H1 (cell line): ENCODE measurements at regions not wholly inside any gene's neighbourhood (a gene's known extent, or its start where the extent isn't known, plus 50 kb on each side); places are given as distances from the start of the nearest gene placed in this dataset.

Experiments used
- CTCF ChIA-PET: fragments of 300-600 bp; sonication (Branson Sonifier 250); formaldehyde crosslinking; loops from one replicate; lab custom pipeline; 2021; ENCODE audit not compliant: partially characterized antibody; lab: Charles Lee
- POLR2A ChIA-PET: fragments of 300-600 bp; sonication (Branson Sonifier 250); formaldehyde crosslinking; loops from one replicate; lab custom pipeline; 2021; ENCODE audit warnings: inconsistent platforms; ENCODE audit not compliant: partially characterized antibody; lab: Charles Lee
- DNase-seq, 2 experiments: peaks; one replicate each; pipeline versions ENCODE4 v3.0.0 to v3.0.0-alpha.2; 2010 to 2022; ENCODE audit warnings: low spot score in 2 of 2, low read depth in 1 of 2, mixed read lengths in 1 of 2
- FAIRE-seq: peaks from 2 replicates; lab custom pipeline; 2011; peaks lifted over from hg19 to GRCh38; lab: Jason Lieb, UNC
- H2AFZ ChIP-seq: 2 replicates; pipeline ENCODE4 v1.8.1; 2012; ENCODE audit warnings: low read length, inconsistent platforms
- H2AK5ac ChIP-seq: 2 replicates; pipeline ENCODE4 v1.6.1; 2013; ENCODE audit warnings: low read depth, low read length
- H2BK120ac ChIP-seq: replicated peaks from 2 replicates; pipeline ENCODE3; 2013; ENCODE audit warnings: low read depth, low read length, inconsistent platforms
- H2BK12ac ChIP-seq: 2 replicates; pipeline ENCODE4 v1.6.1; 2013; ENCODE audit warnings: low read depth, low read length
- H2BK15ac ChIP-seq: 2 replicates; pipeline ENCODE4 v1.6.1; 2013; ENCODE audit warnings: low read length
- H2BK20ac ChIP-seq: 2 replicates; pipeline ENCODE4 v1.6.1; 2013; ENCODE audit warnings: low read length
- H2BK5ac ChIP-seq: 2 replicates; pipeline ENCODE4 v1.6.1; 2013; ENCODE audit warnings: low read depth, low read length
- H3K14ac ChIP-seq: 2 replicates; pipeline ENCODE4 v1.6.1; 2013; ENCODE audit warnings: inconsistent platforms; ENCODE audit not compliant: insufficient read length
- H3K18ac ChIP-seq: 2 replicates; pipeline ENCODE4 v1.6.1; 2013; ENCODE audit warnings: low read length; ENCODE audit errors: extremely low read depth
- H3K23ac ChIP-seq: 2 replicates; pipeline ENCODE4 v1.6.1; 2013; ENCODE audit warnings: inconsistent platforms; ENCODE audit not compliant: insufficient read length
- H3K23me2 ChIP-seq: 2 replicates; pipeline ENCODE4 v1.6.1; 2013; ENCODE audit warnings: low read depth, low read length
- H3K27ac ChIP-seq: 2 replicates; pipeline ENCODE4 v1.6.1; 2011; ENCODE audit warnings: low read depth, low read length, inconsistent platforms
- H3K27me3 ChIP-seq, 4 experiments: replicated peaks in 1 of 4; 1 replicate in 1 of 4; 2 replicates in 3 of 4; pipeline versions ENCODE4 v1.6.1 to v1.8.1; 2011 to 2013; ENCODE audit warnings: low read length in 3 of 4, mild to moderate bottlenecking in 3 of 4, inconsistent platforms in 2 of 4, mixed read lengths in 2 of 4, moderate library complexity in 1 of 4; ENCODE audit not compliant: control insufficient read depth in 3 of 4, insufficient read depth in 3 of 4; ENCODE audit errors: extremely low read depth in 1 of 4
- H3K36me3 ChIP-seq, 4 experiments: 2 replicates each; pipeline versions ENCODE4 v1.6.1 to v1.8.1; 2011 to 2013; ENCODE audit warnings: mild to moderate bottlenecking in 4 of 4, low read length in 3 of 4, moderate library complexity in 2 of 4, control low read depth in 1 of 4, inconsistent platforms in 1 of 4; ENCODE audit not compliant: insufficient read depth in 4 of 4, control insufficient read depth in 2 of 4
- H3K4ac ChIP-seq: replicated peaks from 2 replicates; pipeline ENCODE3; 2013; ENCODE audit warnings: low read length, low read depth, mixed read lengths, inconsistent platforms; ENCODE audit not compliant: insufficient read length
- H3K4me1 ChIP-seq, 4 experiments: replicated peaks in 1 of 4; 1 replicate in 1 of 4; 2 replicates in 3 of 4; pipeline versions ENCODE4 v1.6.1 to v1.8.1; 2011 to 2013; ENCODE audit warnings: low read length in 3 of 4, inconsistent platforms in 2 of 4, mixed read lengths in 1 of 4; ENCODE audit not compliant: insufficient read depth in 4 of 4, control insufficient read depth in 3 of 4
- H3K4me2 ChIP-seq, 2 experiments: 2 replicates each; pipeline versions ENCODE4 v1.6.1 to v1.8.1; 2011 to 2013; ENCODE audit warnings: low read depth in 2 of 2, low read length in 2 of 2, control low read depth in 1 of 2, inconsistent platforms in 1 of 2, mild to moderate bottlenecking in 1 of 2; ENCODE audit not compliant: insufficient read depth in 1 of 2
- H3K4me3 ChIP-seq, 4 experiments: fragments of 200-600, 300-600 bp in 1 of 4; sonication (generic), shearing (Covaris generic), sonication (Bioruptor Twin) in 1 of 4; 2 replicates each; pipeline versions ENCODE4 v1.5.1 to v1.8.1; 2011 to 2016; ENCODE audit warnings: low read length in 4 of 4, low read depth in 3 of 4, control low read depth in 2 of 4, inconsistent platforms in 2 of 4, mild to moderate bottlenecking in 2 of 4, mixed read lengths in 1 of 4, moderate library complexity in 1 of 4; ENCODE audit not compliant: insufficient read depth in 2 of 4; ENCODE audit errors: extremely low read depth in 1 of 4
- H3K56ac ChIP-seq: replicated peaks from 2 replicates; pipeline ENCODE3; 2013; ENCODE audit warnings: low read depth, mild to moderate bottlenecking, mixed read lengths, low read length, inconsistent platforms; ENCODE audit not compliant: insufficient read length
- H3K79me1 ChIP-seq: 2 replicates; pipeline ENCODE4 v1.6.1; 2013; ENCODE audit warnings: low read depth, low read length, control low read depth
- H3K79me2 ChIP-seq, 2 experiments: 2 replicates each; pipeline versions ENCODE4 v1.6.1 to v1.8.1; 2012 to 2013; ENCODE audit warnings: low read length in 2 of 2, mild to moderate bottlenecking in 2 of 2, inconsistent platforms in 1 of 2; ENCODE audit not compliant: insufficient read depth in 2 of 2, control insufficient read depth in 1 of 2
- H3K9ac ChIP-seq, 4 experiments: replicated peaks in 1 of 4; 1 replicate in 1 of 4; 2 replicates in 3 of 4; pipeline versions ENCODE4 v1.6.1 to v1.8.1; 2011 to 2013; ENCODE audit warnings: low read depth in 3 of 4, low read length in 3 of 4, control low read depth in 2 of 4, mild to moderate bottlenecking in 2 of 4, moderate library complexity in 2 of 4, inconsistent platforms in 1 of 4; ENCODE audit errors: extremely low read depth in 1 of 4
- H3K9me3 ChIP-seq, 2 experiments: 2 replicates each; pipeline versions ENCODE4 v1.6.1 to v1.8.1; 2012 to 2013; ENCODE audit warnings: mild to moderate bottlenecking in 2 of 2, moderate library complexity in 2 of 2, control low read depth in 1 of 2, inconsistent platforms in 1 of 2, low read depth in 1 of 2, low read length in 1 of 2, mixed read lengths in 1 of 2; ENCODE audit not compliant: insufficient read depth in 2 of 2
- H4K20me1 ChIP-seq, 2 experiments: replicated peaks in 1 of 2; 2 replicates each; pipeline versions ENCODE3 to v1.8.1; 2011 to 2013; ENCODE audit warnings: inconsistent platforms in 2 of 2, low read length in 2 of 2, mild to moderate bottlenecking in 1 of 2; ENCODE audit not compliant: insufficient read depth in 2 of 2, control insufficient read depth in 1 of 2
- H4K5ac ChIP-seq: 2 replicates; pipeline ENCODE4 v1.6.1; 2013; ENCODE audit warnings: low read length, low read depth, mixed read lengths, inconsistent platforms; ENCODE audit not compliant: insufficient read length
- H4K8ac ChIP-seq: 2 replicates; pipeline ENCODE4 v1.8.0; 2013; ENCODE audit warnings: mild to moderate bottlenecking, moderate library complexity, low read length, inconsistent platforms; ENCODE audit not compliant: insufficient read depth; ENCODE audit errors: extremely low read depth
- H4K91ac ChIP-seq: replicated peaks from 2 replicates; pipeline ENCODE3; 2013; ENCODE audit warnings: low read length, mixed read lengths, inconsistent platforms; ENCODE audit not compliant: insufficient read length
- CEBPB ChIP-seq: IDR thresholded peaks from 2 replicates; pipeline ENCODE4 v1.6.1; 2012; ENCODE audit warnings: low read depth, low read length
- EGR1 ChIP-seq: IDR thresholded peaks from 2 replicates; pipeline ENCODE4 v1.6.1; 2011; ENCODE audit warnings: low read depth, low read length, borderline replicate concordance
- EP300 ChIP-seq, 2 experiments: IDR thresholded peaks; 1 replicate in 1 of 2; 2 replicates in 1 of 2; pipeline ENCODE4 v1.6.1; 2011 to 2012; ENCODE audit warnings: low read depth in 2 of 2, low read length in 2 of 2, mild to moderate bottlenecking in 2 of 2, borderline replicate concordance in 1 of 2, inconsistent platforms in 1 of 2, moderate library complexity in 1 of 2
- FOSL1 ChIP-seq: IDR thresholded peaks from 2 replicates; pipeline ENCODE4 v1.6.1; 2011; ENCODE audit warnings: mild to moderate bottlenecking, low read depth, low read length, moderate library complexity; ENCODE audit not compliant: insufficient read depth
- GABPA ChIP-seq: IDR thresholded peaks from 2 replicates; pipeline ENCODE4 v1.6.1; 2011; ENCODE audit warnings: mild to moderate bottlenecking, low read length, moderate library complexity, borderline replicate concordance; ENCODE audit not compliant: insufficient read depth
- KDM4A ChIP-seq: IDR thresholded peaks from one replicate; pipeline ENCODE4 v1.7.1; 2012; ENCODE audit warnings: low read depth, mild to moderate bottlenecking, moderate library complexity, low read length, inconsistent platforms; ENCODE audit not compliant: severe bottlenecking
- NANOG ChIP-seq: IDR thresholded peaks from 2 replicates; pipeline ENCODE4 v1.6.1; 2011; ENCODE audit warnings: low read length, low read depth, mild to moderate bottlenecking, inconsistent platforms; ENCODE audit not compliant: insufficient read depth, poor library complexity, severe bottlenecking
- POLR2A ChIP-seq, 2 experiments: IDR thresholded peaks; 1 replicate in 1 of 2; 2 replicates in 1 of 2; pipeline ENCODE4 v1.6.1; 2011; ENCODE audit warnings: low read depth in 2 of 2, low read length in 2 of 2, mild to moderate bottlenecking in 2 of 2; ENCODE audit errors: control extremely low read depth in 1 of 2
- RAD21 ChIP-seq, 2 experiments: IDR thresholded peaks in 1 of 2; conservative IDR thresholded peaks in 1 of 2; 2 replicates each; pipeline ENCODE4 v1.6.1; 2011; ENCODE audit warnings: low read depth in 2 of 2, low read length in 2 of 2, improper control_type of control experiment in 1 of 2, inconsistent platforms in 1 of 2, mild to moderate bottlenecking in 1 of 2, moderate library complexity in 1 of 2
- SP1 ChIP-seq: IDR thresholded peaks from 2 replicates; pipeline ENCODE4 v1.6.1; 2011; ENCODE audit warnings: low read depth, low read length
- SUZ12 ChIP-seq: fragments of 200-600 bp; sonication (generic); IDR thresholded peaks from 2 replicates; pipeline ENCODE4 v1.6.1; 2012; ENCODE audit warnings: mild to moderate bottlenecking, inconsistent platforms, low read length, moderate library complexity, mixed read lengths
- YY1 ChIP-seq: IDR thresholded peaks from 2 replicates; pipeline ENCODE4 v1.6.1; 2011; ENCODE audit warnings: low read depth, mild to moderate bottlenecking, low read length
- WGBS, 2 experiments: shearing (Covaris generic) in 1 of 2; methylation state at CpG; one replicate each; pipeline versions ENCODE4 v1.1.6 to v1.1.7; 2013 to 2015; ENCODE audit warnings: low lambda C conversion rate in 2 of 2, mixed read lengths in 2 of 2, inconsistent platforms in 1 of 2, low coverage in 1 of 2, missing lambda C conversion rate in 1 of 2; ENCODE audit not compliant: insufficient replicate concordance in 2 of 2, insufficient coverage in 1 of 2, insufficient read length in 1 of 2; ENCODE audit errors: extremely low coverage in 1 of 2, missing lambda C conversion rate in 1 of 2; 5-methylcytosine and 5-hydroxymethylcytosine counted together

- no peak overlapping the region for H4K91ac ChIP-seq
- H3K4ac ChIP-seq, result no peak overlapping the region
- POLR2A ChIA-PET, result interaction anchor here (1.4 kb wide), 1 partner anchor 16 kb away, joined by 4 read pairs; no protein-coding TSS in a partner anchor
- H3K27me3 ChIP-seq, result no peaks in the 10 kb centered on the region
- no peak overlapping the region for H2BK20ac ChIP-seq
- H4K5ac ChIP-seq, result no peak overlapping the region
- no peaks in the 10 kb centered on the region for H3K79me1 ChIP-seq
- no peak overlapping the region for H3K9ac ChIP-seq
- no peaks in the 10 kb centered on the region; a peak in 1 of 8 replicates for H3K36me3 ChIP-seq
- no peak overlapping the region for H2BK5ac ChIP-seq
- FAIRE-seq, result no peak
- H3K79me2 ChIP-seq, result no peaks in the 10 kb centered on the region
- H3K9me3 ChIP-seq, result no peaks in the 10 kb centered on the region
- DNase-seq, result no peak
- no peak overlapping the region for H3K14ac ChIP-seq
- no peak overlapping the region for H2AFZ ChIP-seq
- no peak overlapping the region for H3K18ac ChIP-seq
- no peak overlapping the region for H3K27ac ChIP-seq
- H4K8ac ChIP-seq, result no peak overlapping the region
- TF ChIP-seq CEBPB (no peak), NANOG (no peak), KDM4A (no peak), EGR1 (no peak), RAD21 (IDR thresholded peaks at IDR 0.05 in 1 of 2, conservative IDR thresholded peaks at IDR 0.05 in 1 of 2; ENCODE audit: low read depth in 2 of 2, low read length in 2 of 2) (no peak), YY1 (no peak), GABPA (no peak), SP1 (no peak), EP300 (IDR thresholded peaks at IDR 0.05; ENCODE audit: borderline replicate concordance in 1 of 2, low read depth in 2 of 2, low read length in 2 of 2) (no peak), FOSL1 (no peak), POLR2A (IDR thresholded peaks at IDR 0.05; ENCODE audit: control extremely low read depth in 1 of 2, low read depth in 2 of 2, low read length in 2 of 2) (no peak), SUZ12 (no peak)
- TF ChIP-seq, all 59 proteins: peak for 0
- no peak overlapping the region for H3K23ac ChIP-seq
- H2AK5ac ChIP-seq, result no peak overlapping the region
- H4K20me1 ChIP-seq, result no peaks in the 10 kb centered on the region
- H3K23me2 ChIP-seq, result no peaks in the 10 kb centered on the region
- H3K56ac ChIP-seq, result no peak overlapping the region
- no peak overlapping the region for H3K4me2 ChIP-seq
- WGBS, 2 experiments, result 72% methylated on average over 5 of the region's 5 CpGs; no CpG with 5 or more reads in 1 of the 2 experiments
- no peak overlapping the region for H2BK12ac ChIP-seq
- no peak overlapping the region for H2BK15ac ChIP-seq
- CTCF ChIA-PET, result interaction anchor here (0.6 to 0.7 kb wide), 2 partner anchors 9 to 67 kb away, joined by 3 read pairs; no protein-coding TSS in a partner anchor
- no peak overlapping the region for H3K4me3 ChIP-seq
- H2BK120ac ChIP-seq, result no peak overlapping the region
- no peaks in the 10 kb centered on the region for H3K4me1 ChIP-seq
Observed at GRCh38 chr2:226667736-226668135, 131.9 kb downstream of the IRS1 start.
